Muscle layer of duodenum (tissue), 2 donors: ENCODE measurements at regions not wholly inside any gene's neighbourhood (a gene's known extent, or its start where the extent isn't known, plus 50 kb on each side); places are given as distances from the start of the nearest gene placed in this dataset.
"Not testable (repeated sequence)": the region's sequence is repeated elsewhere in the genome, so short reads cannot be mapped to it uniquely, and the experiment has no call there.

Experiments
- H3K27ac ChIP-seq: one replicate; pipeline ENCODE4 v1.7.0; 2013; ENCODE audit warnings: mild to moderate bottlenecking, low read length
- H3K27me3 ChIP-seq: one replicate; pipeline ENCODE4 v1.7.0; 2013; ENCODE audit warnings: low read depth, mild to moderate bottlenecking, control low read depth, low read length
- H3K36me3 ChIP-seq, 2 donors: one replicate each; pipeline ENCODE4 v1.7.0; 2013; ENCODE audit warnings: low read length in 2 of 2, control low read depth in 1 of 2, mild to moderate bottlenecking in 1 of 2; ENCODE audit not compliant: insufficient read depth in 2 of 2, control insufficient read depth in 1 of 2
- H3K4me1 ChIP-seq, 2 donors: one replicate each; pipeline ENCODE4 v1.7.0; 2013; ENCODE audit warnings: low read length in 2 of 2, mild to moderate bottlenecking in 2 of 2, control low read depth in 1 of 2, moderate library complexity in 1 of 2; ENCODE audit not compliant: insufficient read depth in 2 of 2, control insufficient read depth in 1 of 2
- H3K4me3 ChIP-seq, 2 donors: one replicate each; pipeline ENCODE4 v1.7.0; 2013; ENCODE audit warnings: low read length in 2 of 2, low read depth in 1 of 2, mild to moderate bottlenecking in 1 of 2
- H3K9me3 ChIP-seq, 2 donors: one replicate each; pipeline ENCODE4 v1.7.0; 2013; ENCODE audit warnings: low read length in 2 of 2, control low read depth in 1 of 2, mild to moderate bottlenecking in 1 of 2; ENCODE audit not compliant: control insufficient read depth in 1 of 2
- donor health status: healthy.

DNA sequence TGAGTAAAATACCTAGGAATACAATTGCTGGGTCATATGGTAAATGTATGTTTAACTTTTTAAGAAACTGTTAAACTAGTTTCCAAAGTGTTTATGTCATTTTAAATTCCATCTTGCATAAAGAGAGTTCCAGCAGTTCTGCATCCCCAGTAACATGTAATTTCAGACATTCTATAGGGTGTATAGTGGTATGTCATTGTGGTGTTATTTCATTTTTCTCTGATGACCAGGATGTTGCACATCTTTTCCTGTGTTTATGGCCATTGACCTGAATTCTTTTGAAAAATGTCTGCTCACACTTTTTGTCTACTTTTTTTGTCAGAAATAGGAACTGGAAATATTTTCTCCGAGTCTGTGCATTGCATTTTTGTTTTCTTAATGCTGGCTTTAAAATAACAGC, 128.9 kb downstream of the TMEM200A start:
- peaks cover 0 to 5% of the 10 kb centered on the region in 2 donors for H3K9me3 ChIP-seq
- H3K4me3 ChIP-seq, result no peak overlapping the region
- H3K27me3 ChIP-seq, result no peaks in the 10 kb centered on the region
- H3K36me3 ChIP-seq, result no peaks in the 10 kb centered on the region
- no peaks in the 10 kb centered on the region for H3K4me1 ChIP-seq
- no peak overlapping the region for H3K27ac ChIP-seq

GRCh38 chr6:130500693-130501092, 134.9 kb downstream of the TMEM200A start:
- Histone ChIP-seq H3K36me3 (no peaks in the 10 kb centered on the region), H3K4me3 (no peak overlapping the region), H3K27me3 (no peaks in the 10 kb centered on the region), H3K9me3 (no peaks in the 10 kb centered on the region), H3K27ac (no peak overlapping the region), H3K4me1 (no peaks in the 10 kb centered on the region)

DNA sequence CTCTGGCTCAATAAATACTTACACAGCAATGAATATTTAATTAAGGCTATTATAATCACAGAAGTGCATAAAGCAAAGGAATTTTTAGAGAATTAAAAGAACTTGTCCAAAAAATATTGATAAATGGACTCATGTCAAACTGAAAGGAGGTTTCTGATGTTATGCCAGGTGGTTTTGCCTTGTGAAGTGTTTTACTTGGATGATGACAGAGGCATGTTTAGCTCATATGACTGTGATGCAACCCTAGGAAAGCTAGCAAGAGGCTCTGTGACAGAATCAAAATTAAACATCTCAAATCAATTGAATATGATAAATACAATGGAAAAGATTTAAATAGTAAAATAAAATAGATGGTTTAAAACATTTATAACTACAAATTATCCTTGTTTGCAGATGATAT, 137.3 kb downstream of the TMEM200A start:
- Histone ChIP-seq H3K4me3 (no peak overlapping the region), H3K4me1 (no peaks in the 10 kb centered on the region), H3K36me3 (no peaks in the 10 kb centered on the region), H3K27me3 (no peaks in the 10 kb centered on the region), H3K27ac (no peak overlapping the region), H3K9me3 (no peaks in the 10 kb centered on the region)

GRCh38 chr6:130505808-130506598, 140.2 kb downstream of the TMEM200A start:
- no peak overlapping the region for H3K4me3 ChIP-seq
- no peaks in the 10 kb centered on the region for H3K27me3 ChIP-seq
- no peak overlapping the region for H3K27ac ChIP-seq
- no peaks in the 10 kb centered on the region for H3K4me1 ChIP-seq
- H3K36me3 ChIP-seq, result no peaks in the 10 kb centered on the region
- no peaks in the 10 kb centered on the region for H3K9me3 ChIP-seq

DNA sequence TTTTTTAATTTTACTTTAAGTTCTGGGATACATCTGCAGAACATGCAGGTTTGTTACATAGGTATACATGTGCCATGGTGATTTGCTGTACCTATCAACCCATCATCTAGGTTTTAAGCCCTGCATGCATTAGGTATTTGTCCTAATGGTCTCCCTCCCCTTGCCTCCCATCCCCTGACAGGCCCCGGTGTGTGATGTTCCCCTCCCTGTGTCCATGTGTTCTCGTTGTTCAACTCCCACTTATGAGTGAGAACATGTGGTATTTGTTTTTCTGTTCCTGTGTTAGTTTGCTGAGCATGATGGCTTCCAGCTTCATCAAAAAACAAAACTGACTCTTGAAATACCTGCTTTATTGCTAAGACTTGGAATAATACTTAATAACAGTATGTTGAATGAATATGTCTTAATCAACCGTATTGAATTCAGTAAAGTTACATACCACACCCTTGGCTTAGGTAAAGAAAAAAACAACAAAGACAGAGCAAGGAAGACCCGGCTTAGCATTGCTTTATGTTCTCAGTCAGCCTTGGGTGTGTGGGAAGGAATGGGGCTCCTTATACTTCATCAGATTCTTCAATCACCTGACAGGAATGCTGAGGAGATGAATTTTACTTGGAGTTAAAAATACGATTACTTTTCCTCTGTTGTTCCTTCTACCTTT, 141.3 kb downstream of the TMEM200A start:
- not testable (repeated sequence) for H3K9me3 ChIP-seq, H3K4me1 ChIP-seq, H3K4me3 ChIP-seq, H3K36me3 ChIP-seq, H3K27me3 ChIP-seq, H3K27ac ChIP-seq

DNA sequence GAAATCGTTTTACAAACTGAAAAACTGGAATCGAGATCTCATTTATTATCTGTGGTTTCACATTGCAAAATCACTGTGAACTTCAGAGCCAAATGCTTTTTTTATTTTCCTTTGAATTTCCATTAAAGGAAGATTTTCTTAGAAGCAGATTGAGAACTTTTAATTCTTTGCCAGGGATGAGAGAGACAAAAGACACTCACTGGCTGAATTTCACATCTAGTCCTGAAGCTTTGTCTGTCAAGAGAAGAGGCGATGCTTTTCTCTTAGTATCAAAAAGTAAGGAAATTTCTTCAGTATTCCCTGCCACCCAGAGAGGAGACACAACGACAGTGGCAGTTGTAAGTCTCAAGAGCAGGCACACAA, 141.8 kb downstream of the TMEM200A start:
- H3K27ac ChIP-seq, result no peak overlapping the region
- no peak overlapping the region for H3K4me3 ChIP-seq
- no peaks in the 10 kb centered on the region for H3K9me3 ChIP-seq

GRCh38 chr6:130513770-130514169, 148.0 kb downstream of the TMEM200A start:
- no peak overlapping the region for H3K27ac ChIP-seq
- H3K36me3 ChIP-seq, result no peaks in the 10 kb centered on the region
- no peaks in the 10 kb centered on the region for H3K4me1 ChIP-seq
- no peaks in the 10 kb centered on the region for H3K27me3 ChIP-seq
- H3K4me3 ChIP-seq, result no peak overlapping the region
- H3K9me3 ChIP-seq, result no peaks in the 10 kb centered on the region

More for the DNA sequence above, 141.8 kb downstream of the TMEM200A start:
- Histone ChIP-seq H3K27me3 (no peaks in the 10 kb centered on the region), H3K36me3 (no peaks in the 10 kb centered on the region), H3K4me1 (no peaks in the 10 kb centered on the region)

GRCh38 chr6:130514712-130515111, 148.9 kb downstream of the TMEM200A start:
- H3K9me3 ChIP-seq, result no peaks in the 10 kb centered on the region
- H3K4me1 ChIP-seq, result no peaks in the 10 kb centered on the region
- H3K27ac ChIP-seq, result no peak overlapping the region
- no peaks in the 10 kb centered on the region for H3K27me3 ChIP-seq
- no peak overlapping the region for H3K4me3 ChIP-seq
- no peaks in the 10 kb centered on the region for H3K36me3 ChIP-seq

GRCh38 chr6:130515306-130515705, 149.5 kb downstream of the TMEM200A start:
- Histone ChIP-seq H3K4me3 (no peak overlapping the region), H3K9me3 (no peaks in the 10 kb centered on the region), H3K36me3 (no peaks in the 10 kb centered on the region), H3K27me3 (no peaks in the 10 kb centered on the region), H3K27ac (no peak overlapping the region), H3K4me1 (no peaks in the 10 kb centered on the region)

DNA sequence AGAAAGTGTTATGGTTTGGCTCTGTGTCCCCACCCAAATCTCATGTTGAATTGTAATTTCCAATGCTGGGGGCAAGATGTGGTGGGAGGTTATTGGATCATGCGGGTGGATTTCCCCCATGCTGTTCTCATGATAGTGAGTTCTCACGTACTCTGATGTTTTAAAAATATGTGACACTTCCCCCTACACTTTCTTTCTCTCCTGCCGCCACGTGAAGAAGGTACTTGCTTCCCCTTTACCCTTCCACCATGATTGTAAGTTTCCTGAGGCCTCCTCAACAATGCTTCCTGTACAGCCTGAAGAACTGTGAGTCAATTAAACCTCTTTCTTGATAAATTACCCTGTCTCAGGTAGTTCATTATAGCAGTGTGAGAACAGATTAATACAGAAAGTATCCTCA, 150.8 kb downstream of the TMEM200A start:
- Histone ChIP-seq H3K4me3 (no peak overlapping the region), H3K36me3 (no peaks in the 10 kb centered on the region), H3K27ac (no peak overlapping the region), H3K27me3 (no peaks in the 10 kb centered on the region), H3K9me3 (no peaks in the 10 kb centered on the region), H3K4me1 (no peaks in the 10 kb centered on the region)

- Histone ChIP-seq H3K4me1 (no peaks in the 10 kb centered on the region), H3K9me3 (no peaks in the 10 kb centered on the region), H3K4me3 (no peak overlapping the region), H3K27ac (no peak overlapping the region), H3K27me3 (no peaks in the 10 kb centered on the region), H3K36me3 (no peaks in the 10 kb centered on the region)
Observed at GRCh38 chr6:130517444-130517931, 151.7 kb downstream of the TMEM200A start.
